GM21717 (cell line): ENCODE measurements at regions not wholly inside any gene's neighbourhood (a gene's known extent, or its start where the extent isn't known, plus 50 kb on each side); places are given as distances from the start of the nearest gene placed in this dataset.
"Not testable (repeated sequence)": the region's sequence is repeated elsewhere in the genome, so short reads cannot be mapped to it uniquely, and the experiment has no call there.

Experiments used
- ATAC-seq: cut with Tn5 transposase; IDR thresholded peaks from one replicate; pipeline ENCODE4 v1.9.1; 2021; ENCODE audit warnings: mild to moderate bottlenecking, moderate library complexity; ENCODE audit not compliant: unreplicated experiment

GRCh38 chr3:140752499-140752898 is 74.6 kb downstream of the TRIM42 start:
- no peak for ATAC-seq

DNA sequence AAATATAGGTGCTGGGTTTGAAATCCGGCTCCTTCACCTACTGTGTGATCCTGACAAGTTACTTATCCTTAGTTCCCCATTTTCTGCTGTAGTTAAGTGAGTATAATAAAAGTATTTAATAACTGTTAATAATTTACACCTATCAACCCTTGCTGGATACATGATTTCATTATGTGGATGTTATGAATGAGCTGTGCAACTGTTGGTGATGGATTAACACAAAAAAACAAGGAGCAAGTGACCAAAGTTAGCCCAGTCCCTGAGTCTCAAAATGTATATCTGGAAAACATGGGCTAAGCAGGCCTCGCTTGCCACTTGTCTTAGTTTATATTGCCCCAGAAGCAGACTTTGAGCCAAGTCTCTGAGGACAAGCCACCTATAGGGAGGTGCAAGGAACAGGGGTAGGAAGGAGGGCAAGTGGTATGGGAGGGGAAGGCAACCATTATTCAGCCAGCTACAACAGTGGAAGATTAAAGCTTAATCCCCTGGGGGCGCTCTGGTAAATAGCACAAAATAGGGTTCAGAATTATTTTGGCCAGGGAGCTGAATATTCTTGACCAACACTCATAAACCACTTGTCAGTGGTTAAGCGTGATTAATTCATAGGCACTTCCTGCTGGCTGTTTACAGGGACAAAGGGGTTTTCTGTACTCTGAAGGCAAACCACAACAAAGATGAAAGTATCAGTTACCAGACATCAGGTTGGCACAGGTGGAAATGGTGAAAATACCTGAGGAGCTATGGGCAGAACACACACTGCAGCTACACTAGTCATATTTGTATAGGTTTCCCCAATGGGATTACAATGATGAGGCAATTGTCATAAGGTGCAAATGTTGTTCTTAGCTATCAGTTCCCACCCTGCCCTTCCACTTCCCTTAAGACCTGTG is 76.2 kb downstream of the TRIM42 start:
- ATAC-seq: peak; percentile 55

- no peak for ATAC-seq
Measured at GRCh38 chr3:140754936-140755335, 77.1 kb downstream of the TRIM42 start.

GRCh38 chr3:140756240-140757016 is 78.6 kb downstream of the TRIM42 start:
- peak; percentile 72 for ATAC-seq

DNA sequence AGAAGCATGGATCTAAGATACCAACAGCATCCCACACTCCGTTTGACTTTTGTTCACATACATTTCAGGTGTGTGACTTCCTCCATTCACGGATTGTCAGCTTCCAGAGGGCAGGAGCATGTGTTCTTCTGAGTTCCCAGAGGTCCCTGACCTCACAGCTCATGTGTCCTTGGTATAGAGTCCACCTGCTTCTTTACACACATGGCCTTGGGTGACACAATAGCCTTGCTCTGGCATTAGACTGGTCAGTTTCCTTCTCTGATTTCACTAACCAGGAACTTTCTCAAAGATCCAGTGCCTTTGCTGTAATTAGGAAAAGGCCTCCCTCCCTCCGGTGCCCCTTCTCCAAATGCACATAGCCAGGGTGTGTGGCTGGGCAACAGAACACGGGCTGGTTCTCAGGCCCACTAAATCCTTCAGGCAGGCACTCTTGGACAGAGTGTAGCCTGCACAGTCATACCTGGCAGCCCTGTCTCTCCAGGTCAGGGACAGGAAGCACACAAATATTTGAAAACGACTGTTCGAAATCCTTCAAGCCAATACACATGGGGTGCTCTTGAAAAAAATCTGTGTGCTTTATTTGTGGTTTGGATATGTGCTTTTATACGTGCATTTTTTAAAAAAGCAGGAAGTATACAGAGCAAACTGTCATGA is 81.1 kb downstream of the TRIM42 start:
- no peak for ATAC-seq

DNA sequence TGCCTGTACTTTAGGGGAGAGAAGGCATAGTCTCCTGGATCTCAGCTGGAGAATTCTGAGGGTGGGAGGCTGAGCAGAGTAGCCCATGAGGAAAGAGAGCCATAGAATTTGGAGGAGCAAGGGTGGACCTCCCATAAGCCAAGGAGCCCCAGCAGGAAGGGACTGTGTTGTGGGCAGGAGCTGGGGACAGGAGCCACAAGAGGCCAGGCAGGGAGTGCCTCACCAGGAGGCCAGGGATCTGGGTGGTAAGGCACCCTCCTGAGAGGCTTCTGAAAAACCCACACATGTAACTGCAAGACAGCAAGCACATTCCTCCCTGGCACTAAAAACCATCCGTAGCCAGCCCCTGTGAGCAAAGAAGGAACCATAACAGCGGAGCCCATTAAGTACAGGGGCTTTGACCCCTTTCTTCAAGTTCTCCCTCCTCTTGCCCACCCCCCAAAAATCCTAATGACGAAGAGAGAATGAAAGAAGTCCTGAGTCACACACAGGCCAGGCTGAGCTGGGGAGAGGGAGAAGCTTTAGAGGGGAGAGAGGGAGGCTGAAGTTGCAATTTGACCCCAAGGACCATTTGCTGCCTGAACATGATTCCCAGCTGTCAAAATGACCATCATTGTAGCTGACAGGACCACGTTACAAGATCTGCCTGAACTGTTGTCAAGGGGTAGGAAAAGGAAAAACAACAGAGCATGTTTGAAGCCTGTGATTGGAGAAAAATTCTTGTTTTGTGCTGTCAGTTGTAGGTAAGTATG is 82.6 kb downstream of the TRIM42 start:
- no peak for ATAC-seq

- no peak for ATAC-seq
Measured at GRCh38 chr3:140761076-140761639, 83.3 kb downstream of the TRIM42 start.

DNA sequence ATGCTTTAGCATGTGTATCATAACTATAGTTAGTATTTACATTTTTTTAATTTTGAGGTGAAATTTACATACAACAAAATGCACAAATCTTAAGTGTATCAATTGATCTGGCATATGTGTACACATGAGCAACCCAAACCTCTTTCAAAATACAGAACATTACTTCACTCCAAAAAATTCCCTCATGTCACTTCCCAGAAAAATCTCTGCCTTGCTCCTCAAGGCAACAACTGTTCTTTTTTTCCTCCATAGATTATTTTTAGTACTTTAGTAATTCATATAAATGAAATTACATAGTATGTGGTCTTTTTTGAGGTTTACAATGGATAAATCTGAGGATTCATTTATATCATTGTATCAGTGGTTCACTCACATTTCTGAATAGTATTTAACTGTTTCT is 84.9 kb downstream of the TRIM42 start:
- no peak for ATAC-seq

- no peak for ATAC-seq
Measured at GRCh38 chr3:140763532-140763931, 85.7 kb downstream of the TRIM42 start.

GRCh38 chr3:140765246-140765645 is 87.4 kb downstream of the TRIM42 start:
- no peak for ATAC-seq

DNA sequence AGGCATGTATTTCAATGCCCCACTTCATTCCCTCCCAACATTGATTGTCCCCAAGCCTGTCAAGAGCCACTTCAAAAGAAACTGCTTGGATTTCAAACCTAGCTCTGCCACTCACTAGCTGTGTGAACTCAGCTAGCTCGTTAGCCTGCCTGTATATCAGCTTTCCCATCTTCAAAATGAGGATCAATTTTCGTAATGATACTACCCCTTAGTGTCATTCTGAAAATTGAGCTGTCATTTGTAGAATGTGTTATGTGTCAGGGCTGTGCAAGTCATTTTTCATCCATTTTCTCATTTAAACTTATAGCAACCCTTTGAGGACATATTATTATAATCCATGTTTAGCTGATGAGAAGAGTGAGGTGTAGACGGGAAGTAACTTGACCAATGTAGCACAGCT is 88.6 kb downstream of the TRIM42 start:
- ATAC-seq: no peak

DNA sequence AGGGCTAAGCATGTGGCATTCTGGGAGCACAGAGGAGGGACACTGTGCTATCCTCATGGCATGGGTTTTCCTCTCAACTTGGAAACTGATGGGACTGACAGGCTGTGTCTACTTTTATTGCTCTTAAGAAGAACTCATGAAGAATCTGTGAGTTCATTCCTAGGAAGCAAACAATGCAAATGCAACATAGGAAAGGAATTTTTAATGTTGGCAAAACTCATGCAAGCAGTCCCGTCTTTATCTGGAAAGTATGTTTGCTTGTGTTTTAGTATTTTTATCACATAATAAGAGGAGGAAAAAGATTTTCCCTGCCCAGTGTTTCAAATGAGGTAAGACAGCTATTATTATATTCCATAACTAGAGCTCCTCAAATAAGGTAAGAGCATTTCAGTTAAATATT is 89.7 kb downstream of the TRIM42 start:
- no peak for ATAC-seq

GRCh38 chr3:140768941-140769340 is 91.1 kb downstream of the TRIM42 start:
- no peak for ATAC-seq

GRCh38 chr3:140769951-140770350 is 92.1 kb downstream of the TRIM42 start:
- ATAC-seq: no peak

- no peak for ATAC-seq
Measured at GRCh38 chr3:140770977-140771667, 93.3 kb downstream of the TRIM42 start.

DNA sequence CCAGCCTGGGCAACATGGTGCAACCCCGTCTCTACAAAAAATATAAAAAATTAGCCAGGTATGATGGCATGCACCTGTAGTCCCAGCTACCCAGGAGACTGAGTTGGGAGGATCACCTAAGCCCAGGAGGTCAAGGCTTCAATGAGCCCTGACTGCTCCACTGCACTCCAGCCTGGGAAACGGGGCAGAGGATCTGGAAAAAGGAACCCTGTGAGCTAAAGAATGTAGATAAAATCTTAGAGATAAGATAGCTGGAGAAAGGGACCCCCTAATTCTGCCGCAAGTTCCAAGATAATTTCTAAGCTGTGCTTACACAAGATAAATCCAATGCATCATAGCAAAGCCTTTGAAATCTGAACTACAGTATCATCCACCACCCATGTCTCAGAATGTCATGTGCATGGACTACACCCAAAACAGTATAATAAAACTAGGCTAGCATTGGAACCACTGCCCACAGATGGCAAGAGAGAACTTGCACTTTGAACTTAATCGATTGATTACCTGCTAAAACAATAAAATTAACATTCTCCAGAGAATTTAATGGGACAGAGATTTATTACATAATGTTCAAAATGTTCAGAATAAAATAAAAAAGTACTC is 99.9 kb downstream of the TRIM42 start:
- no peak for ATAC-seq

- ATAC-seq: no peak
Measured at GRCh38 chr3:140791368-140791767, 113.5 kb downstream of the TRIM42 start.

GRCh38 chr3:140794507-140794906 is 116.6 kb downstream of the TRIM42 start:
- no peak for ATAC-seq

DNA sequence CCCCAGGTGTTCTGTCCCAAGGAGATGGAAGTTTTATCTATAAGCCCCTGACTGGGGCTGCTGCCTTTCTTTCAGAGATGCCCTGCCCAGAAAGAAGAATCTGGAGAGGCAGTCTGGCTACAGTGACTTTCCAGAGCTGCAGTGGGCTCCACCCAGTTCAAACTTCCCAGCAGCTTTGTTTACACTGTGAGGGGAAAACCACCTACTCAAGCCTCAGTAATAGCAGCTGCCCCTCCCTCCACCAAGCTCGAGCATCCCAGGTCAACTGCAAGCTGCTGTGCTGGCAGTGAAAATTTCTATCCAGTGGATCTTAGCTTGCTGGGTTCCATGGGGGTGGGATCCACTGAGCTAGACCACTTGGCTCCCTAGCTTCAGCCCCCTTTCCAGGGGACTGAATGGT is 125.0 kb downstream of the TRIM42 start:
- not testable (repeated sequence) for ATAC-seq

- ATAC-seq: no peak
Measured at GRCh38 chr3:140809316-140809715, 131.5 kb downstream of the TRIM42 start.
